Stomach (tissue), 8 donors: ENCODE measurements at regions not wholly inside any gene's neighbourhood (a gene's known extent, or its start where the extent isn't known, plus 50 kb on each side); places are given as distances from the start of the nearest gene placed in this dataset.

ENCODE experiments used
- DNase-seq, 2 donors: peaks; one replicate each; pipeline versions ENCODE4 v3.0.0 to v3.0.0-alpha.2; 2013 to 2019
- H3K27ac ChIP-seq, 5 donors: fragments of 200-600 bp in 4 of 5; sonication (generic) in 4 of 5; one replicate each; pipeline ENCODE4 v1.5.1; 2013 to 2019; ENCODE audit warnings: mild to moderate bottlenecking in 1 of 5, moderate library complexity in 1 of 5
- H3K27me3 ChIP-seq, 3 donors: fragments of 200-600 bp; sonication (generic); one replicate each; pipeline ENCODE4 v1.5.1; 2017 to 2019; ENCODE audit warnings: mixed run types in 1 of 3
- H3K36me3 ChIP-seq, 4 donors: fragments of 200-600 bp; sonication (generic); 1 replicate in 3 of 4; 2 replicates in 1 of 4; pipeline ENCODE4 v1.5.1; 2016 to 2019
- H3K4me1 ChIP-seq, 4 donors: fragments of 200-600 bp; sonication (generic); one replicate each; pipeline ENCODE4 v1.5.1; 2016 to 2019
- H3K4me3 ChIP-seq, 4 donors: fragments of 200-600 bp; sonication (generic) in 3 of 4; one replicate each; pipeline ENCODE4 v1.5.1; 2016 to 2019; ENCODE audit warnings: mild to moderate bottlenecking in 1 of 4
- H3K9me3 ChIP-seq, 4 donors: fragments of 200-600 bp; sonication (generic); one replicate each; pipeline ENCODE4 v1.5.1; 2016 to 2019
- CTCF ChIP-seq, 7 experiments: fragments of 450-650 bp in 4 of 7; fragments of 200-600 bp in 3 of 7; sonication (generic) in 3 of 7; IDR thresholded peaks; one replicate each; pipeline ENCODE4 v1.5.1; 2016 to 2019; ENCODE audit warnings: antibody characterized with exemption in 7 of 7, control low read depth in 2 of 7, mild to moderate bottlenecking in 1 of 7
- EP300 ChIP-seq: sonication (generic); formaldehyde crosslinking; IDR thresholded peaks from one replicate; pipeline ENCODE4 v1.6.1; 2017; ENCODE audit warnings: antibody characterized with exemption
- POLR2A ChIP-seq, 4 donors: fragments of 450-650 bp; IDR thresholded peaks; one replicate each; pipeline ENCODE4 v1.6.1; 2016; ENCODE audit warnings: antibody characterized with exemption in 4 of 4, control low read depth in 2 of 4, mild to moderate bottlenecking in 1 of 4, moderate library complexity in 1 of 4
- POLR2AphosphoS5 ChIP-seq, 3 donors: sonication (generic); formaldehyde crosslinking; IDR thresholded peaks; one replicate each; pipeline ENCODE4 v1.6.1; 2016; ENCODE audit warnings: antibody characterized with exemption in 3 of 3
- WGBS, 5 donors: extraction: QIAGEN DNeasy Blood & Tissue Kit in 3 of 5; methylation state at CpG; one replicate each; pipeline versions ENCODE4 v1.1.5 to v1.1.7; 2013 to 2018; 5-methylcytosine and 5-hydroxymethylcytosine counted together
- intact Hi-C: fragments of 100-400 bp; cut with DNase I; formaldehyde crosslinking; loops from one replicate; pipeline ENCODE4 v1.15.1; 2023; ENCODE audit warnings: low total_unique reads
- donor health status: healthy with polysubstance abuse.
- donor health status: Bipolar disorder and iron deficiency.
- donor health status: healthy.

- no peak overlapping the region for H3K4me3 ChIP-seq
- intact Hi-C loops: no loop called here
Observed at GRCh38 chr6:146968041-146968760, 236.0 kb upstream of the STXBP5 start.

GRCh38 chr6:146972546-146972945 is 231.7 kb upstream of the STXBP5 start:
- intact Hi-C loops: no loop called here
- Histone ChIP-seq H3K36me3 (no peaks in the 10 kb centered on the region), H3K27me3 (no peaks in the 10 kb centered on the region), H3K4me3 (no peak overlapping the region), H3K9me3 (no peaks in the 10 kb centered on the region), H3K4me1 (no peaks in the 10 kb centered on the region), H3K27ac (no peak overlapping the region)
- DNase-seq: no peak
- TF ChIP-seq EP300 (no peak), CTCF (IDR thresholded peaks at IDR 0.05) (no peak), POLR2AphosphoS5 (IDR thresholded peaks at IDR 0.05) (no peak), POLR2A (IDR thresholded peaks at IDR 0.05) (no peak)
- 73 to 90% (median 86%) methylated on average over 6 of the region's 6 CpGs for WGBS, 5 donors

More at GRCh38 chr6:146968041-146968760, 236.0 kb upstream of the STXBP5 start:
- peak in 1 of 2 donors; percentile 63 for DNase-seq
- no peaks in the 10 kb centered on the region for H3K27me3 ChIP-seq
- TF ChIP-seq POLR2A (IDR thresholded peaks at IDR 0.05): no peak
- TF ChIP-seq CTCF (IDR thresholded peaks at IDR 0.05): no peak
- 24 to 49% (median 35%) methylated on average over 4 of the region's 4 CpGs for WGBS, 5 donors
- H3K4me1 ChIP-seq: no peaks in the 10 kb centered on the region
- peaks cover 0 to 16% (median 9%) of the 10 kb centered on the region in 4 donors for H3K9me3 ChIP-seq
- H3K27ac ChIP-seq: no peak overlapping the region
- no peaks in the 10 kb centered on the region for H3K36me3 ChIP-seq

GRCh38 chr6:146974351-146974750 is 229.9 kb upstream of the STXBP5 start:
- Histone ChIP-seq H3K4me1 (no peaks in the 10 kb centered on the region), H3K27me3 (no peaks in the 10 kb centered on the region), H3K9me3 (no peaks in the 10 kb centered on the region), H3K36me3 (no peaks in the 10 kb centered on the region), H3K27ac (no peak overlapping the region), H3K4me3 (no peak overlapping the region)
- 23 to 52% (median 38%) methylated on average over 3 of the region's 3 CpGs for WGBS, 5 donors
- intact Hi-C loops: no loop called here
- no peak for DNase-seq
- TF ChIP-seq POLR2A (IDR thresholded peaks at IDR 0.05) (no peak), POLR2AphosphoS5 (IDR thresholded peaks at IDR 0.05) (no peak), CTCF (IDR thresholded peaks at IDR 0.05) (no peak), EP300 (no peak)

- WGBS, 5 donors: 54 to 72% (median 67%) methylated on average over 3 of the region's 3 CpGs
- H3K4me1 ChIP-seq: no peaks in the 10 kb centered on the region
- no peak for DNase-seq
- H3K27ac ChIP-seq: no peak overlapping the region
- no peaks in the 10 kb centered on the region for H3K36me3 ChIP-seq
- intact Hi-C loops: no loop called here
- no peak overlapping the region for H3K4me3 ChIP-seq
- no peaks in the 10 kb centered on the region for H3K9me3 ChIP-seq
- no peak for TF ChIP-seq POLR2AphosphoS5 (IDR thresholded peaks at IDR 0.05)
- no peak for TF ChIP-seq CTCF (IDR thresholded peaks at IDR 0.05)
- no peak for TF ChIP-seq EP300
- TF ChIP-seq POLR2A (IDR thresholded peaks at IDR 0.05): no peak
- no peaks in the 10 kb centered on the region for H3K27me3 ChIP-seq
Observed at GRCh38 chr6:146975093-146975492, 229.1 kb upstream of the STXBP5 start.
